MM.1S (cell line): ENCODE measurements at regions not wholly inside any gene's neighbourhood (a gene's known extent, or its start where the extent isn't known, plus 50 kb on each side); places are given as distances from the start of the nearest gene placed in this dataset.

Source experiments
- DNase-seq: peaks from one replicate; pipeline ENCODE4 v3.0.0-alpha.2; 2015
- H2AFZ ChIP-seq: fragments of 300-600 bp; sonication (generic); 2 replicates; pipeline ENCODE4 v1.6.0; 2016; ENCODE audit warnings: antibody characterized with exemption, low read length
- H3F3A ChIP-seq: fragments of 300-600 bp; sonication (generic); 2 replicates; pipeline ENCODE4 v1.6.1; 2016; ENCODE audit warnings: mild to moderate bottlenecking, antibody characterized with exemption, low read length, moderate library complexity, mixed read lengths; ENCODE audit not compliant: insufficient read depth
- H3K27ac ChIP-seq: fragments of 300-600 bp; sonication (generic); 2 replicates; pipeline ENCODE4 v1.5.1; 2016; ENCODE audit warnings: mild to moderate bottlenecking, low read length
- H3K27me3 ChIP-seq: fragments of 300-600 bp; sonication (generic); replicated peaks from 2 replicates; pipeline ENCODE4 v1.6.0; 2016; ENCODE audit warnings: low read length; ENCODE audit not compliant: insufficient read depth
- H3K36me3 ChIP-seq: fragments of 300-600 bp; sonication (generic); replicated peaks from 2 replicates; pipeline ENCODE4 v1.6.1; 2016; ENCODE audit warnings: mild to moderate bottlenecking, low read length, mixed read lengths; ENCODE audit not compliant: insufficient read depth
- H3K4me1 ChIP-seq: fragments of 300-600 bp; sonication (generic); 2 replicates; pipeline ENCODE4 v1.6.1; 2016; ENCODE audit warnings: low read length, mixed read lengths
- H3K4me2 ChIP-seq: fragments of 300-600 bp; sonication (generic); 2 replicates; pipeline ENCODE4 v1.6.0; 2016; ENCODE audit warnings: low read depth, low read length
- H3K4me3 ChIP-seq: fragments of 300-600 bp; sonication (generic); 2 replicates; pipeline ENCODE4 v1.5.1; 2016; ENCODE audit warnings: low read length, mixed read lengths
- H3K79me2 ChIP-seq: fragments of 300-600 bp; sonication (generic); 2 replicates; pipeline ENCODE4 v1.6.1; 2016; ENCODE audit warnings: mixed run types, low read length, mixed read lengths
- H3K9ac ChIP-seq: fragments of 300-600 bp; sonication (generic); 2 replicates; pipeline ENCODE4 v1.6.1; 2016; ENCODE audit warnings: low read length, mixed read lengths
- H3K9me2 ChIP-seq: fragments of 300-600 bp; sonication (generic); replicated peaks from 2 replicates; pipeline ENCODE4 v1.6.1; 2016; ENCODE audit warnings: mild to moderate bottlenecking, low read length, mixed read lengths; ENCODE audit not compliant: insufficient read depth
- H3K9me3 ChIP-seq: fragments of 300-600 bp; sonication (generic); replicated peaks from 2 replicates; pipeline ENCODE4 v1.6.1; 2016; ENCODE audit warnings: mild to moderate bottlenecking, low read length, mixed read lengths; ENCODE audit not compliant: insufficient read depth
- H4K20me1 ChIP-seq: fragments of 300-600 bp; sonication (generic); 2 replicates; pipeline ENCODE4 v1.6.1; 2016; ENCODE audit warnings: mild to moderate bottlenecking, low read length, moderate library complexity, mixed read lengths; ENCODE audit not compliant: insufficient read depth
- EZH2 ChIP-seq: fragments of 300-600 bp; sonication (generic); optimal IDR thresholded peaks from 2 replicates; pipeline ENCODE3; 2017; ENCODE audit warnings: low read depth, mild to moderate bottlenecking, antibody characterized with exemption, low read length, mixed read lengths
- EZH2phosphoT487 ChIP-seq: fragments of 300-600 bp; sonication (generic); IDR thresholded peaks from 2 replicates; pipeline ENCODE4 v1.6.1; 2018; ENCODE audit warnings: antibody characterized with exemption, low read length
- TF ChIP-seq, protein P1 (sequence below): fragments of 300-600 bp; sonication (generic); IDR thresholded peaks from 2 replicates; pipeline ENCODE4 v1.5.1; 2016; ENCODE audit warnings: antibody characterized with exemption, low read length, mixed read lengths

DNA sequence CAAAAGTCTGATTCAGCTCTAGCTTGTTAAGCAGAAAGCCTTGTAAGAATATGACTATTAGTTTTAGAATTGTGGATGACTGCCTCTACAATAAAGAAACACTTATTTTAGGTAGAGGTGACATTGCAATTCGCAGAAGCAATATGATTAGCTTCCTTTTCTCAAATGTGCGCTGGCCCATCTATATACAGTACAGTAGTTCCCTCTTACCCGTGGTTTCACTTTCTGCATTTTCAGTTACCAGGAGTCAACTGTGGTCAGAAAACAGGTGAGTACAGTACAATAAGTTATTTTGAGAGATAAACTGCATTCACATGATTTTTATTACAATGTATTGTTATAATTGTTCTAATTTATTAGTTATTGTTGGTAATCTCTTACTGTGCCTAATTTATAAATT is 405.1 kb downstream of the GPD2 start:
- H3K9me2 ChIP-seq: no peaks in the 10 kb centered on the region
- H3K9ac ChIP-seq: no peak overlapping the region
- TF ChIP-seq, protein P1, sequence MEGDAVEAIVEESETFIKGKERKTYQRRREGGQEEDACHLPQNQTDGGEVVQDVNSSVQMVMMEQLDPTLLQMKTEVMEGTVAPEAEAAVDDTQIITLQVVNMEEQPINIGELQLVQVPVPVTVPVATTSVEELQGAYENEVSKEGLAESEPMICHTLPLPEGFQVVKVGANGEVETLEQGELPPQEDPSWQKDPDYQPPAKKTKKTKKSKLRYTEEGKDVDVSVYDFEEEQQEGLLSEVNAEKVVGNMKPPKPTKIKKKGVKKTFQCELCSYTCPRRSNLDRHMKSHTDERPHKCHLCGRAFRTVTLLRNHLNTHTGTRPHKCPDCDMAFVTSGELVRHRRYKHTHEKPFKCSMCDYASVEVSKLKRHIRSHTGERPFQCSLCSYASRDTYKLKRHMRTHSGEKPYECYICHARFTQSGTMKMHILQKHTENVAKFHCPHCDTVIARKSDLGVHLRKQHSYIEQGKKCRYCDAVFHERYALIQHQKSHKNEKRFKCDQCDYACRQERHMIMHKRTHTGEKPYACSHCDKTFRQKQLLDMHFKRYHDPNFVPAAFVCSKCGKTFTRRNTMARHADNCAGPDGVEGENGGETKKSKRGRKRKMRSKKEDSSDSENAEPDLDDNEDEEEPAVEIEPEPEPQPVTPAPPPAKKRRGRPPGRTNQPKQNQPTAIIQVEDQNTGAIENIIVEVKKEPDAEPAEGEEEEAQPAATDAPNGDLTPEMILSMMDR: no peak
- TF ChIP-seq EZH2phosphoT487 (no peak), EZH2 (no peak)
- H2AFZ ChIP-seq: no peak overlapping the region
- H3K4me1 ChIP-seq: peaks cover 9% of the 10 kb centered on the region
- H3K27ac ChIP-seq: no peak overlapping the region
- no peak overlapping the region for H3K4me3 ChIP-seq
- no peaks in the 10 kb centered on the region for H3K27me3 ChIP-seq
- no peaks in the 10 kb centered on the region for H4K20me1 ChIP-seq
- peak; percentile 94 for DNase-seq
- H3K9me3 ChIP-seq: no peaks in the 10 kb centered on the region
- no peaks in the 10 kb centered on the region for H3K36me3 ChIP-seq
- peaks cover 4% of the 10 kb centered on the region; the same call in 1 of the 2 replicates for H3F3A ChIP-seq
- no peaks in the 10 kb centered on the region for H3K79me2 ChIP-seq
- peak overlapping the region; percentile 45 for H3K4me2 ChIP-seq

DNA sequence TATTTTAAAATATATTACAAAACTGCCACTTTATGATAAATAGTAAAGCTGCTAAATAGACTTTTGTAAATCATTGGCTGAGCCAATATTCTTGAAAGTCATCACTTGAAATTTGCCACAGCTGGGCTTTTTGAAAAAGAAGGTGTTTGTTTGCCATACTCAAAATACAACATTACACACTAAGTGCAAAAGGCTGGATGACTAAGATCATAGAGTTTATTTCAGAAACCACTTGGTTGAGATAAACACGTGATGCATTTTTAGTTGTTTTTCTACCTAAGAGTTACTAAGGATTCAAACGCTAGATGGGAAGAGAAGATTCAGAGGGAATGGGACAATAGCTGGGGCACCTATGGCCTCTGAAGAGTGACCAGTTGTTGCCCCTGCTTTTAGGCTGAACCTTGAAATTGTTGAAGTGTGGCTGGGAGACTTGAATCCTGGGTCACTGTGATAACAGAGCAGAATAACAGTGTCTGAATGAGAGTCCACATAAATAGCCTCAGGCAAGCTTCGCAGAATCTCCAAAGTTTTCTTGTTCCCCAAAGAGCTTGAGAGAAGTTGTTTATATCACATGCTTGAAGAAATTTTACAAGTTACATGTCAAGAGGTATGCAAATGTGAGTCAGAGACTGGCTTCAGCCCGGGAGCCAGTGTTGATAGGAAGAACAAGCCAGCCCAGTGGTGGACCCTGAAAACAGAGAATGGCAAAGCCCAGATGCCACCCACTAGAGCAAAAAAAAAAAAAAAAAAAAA is 409.8 kb downstream of the GPD2 start:
- no peaks in the 10 kb centered on the region for H3K36me3 ChIP-seq
- H3K9me3 ChIP-seq: no peaks in the 10 kb centered on the region
- no peaks in the 10 kb centered on the region for H3K27me3 ChIP-seq
- peaks cover 6% of the 10 kb centered on the region for H3K4me1 ChIP-seq
- peaks cover 4% of the 10 kb centered on the region; the same call in 1 of the 2 replicates for H3F3A ChIP-seq
- no peak overlapping the region for H3K4me2 ChIP-seq
- no peak overlapping the region for H3K4me3 ChIP-seq
- H3K27ac ChIP-seq: no peak overlapping the region
- no peaks in the 10 kb centered on the region for H4K20me1 ChIP-seq
- TF ChIP-seq EZH2: no peak
- TF ChIP-seq, protein P1: no peak
- no peak for TF ChIP-seq EZH2phosphoT487
- H3K79me2 ChIP-seq: no peaks in the 10 kb centered on the region
- no peak for DNase-seq
- no peak overlapping the region for H2AFZ ChIP-seq
- no peak overlapping the region for H3K9ac ChIP-seq
- H3K9me2 ChIP-seq: no peaks in the 10 kb centered on the region

DNA sequence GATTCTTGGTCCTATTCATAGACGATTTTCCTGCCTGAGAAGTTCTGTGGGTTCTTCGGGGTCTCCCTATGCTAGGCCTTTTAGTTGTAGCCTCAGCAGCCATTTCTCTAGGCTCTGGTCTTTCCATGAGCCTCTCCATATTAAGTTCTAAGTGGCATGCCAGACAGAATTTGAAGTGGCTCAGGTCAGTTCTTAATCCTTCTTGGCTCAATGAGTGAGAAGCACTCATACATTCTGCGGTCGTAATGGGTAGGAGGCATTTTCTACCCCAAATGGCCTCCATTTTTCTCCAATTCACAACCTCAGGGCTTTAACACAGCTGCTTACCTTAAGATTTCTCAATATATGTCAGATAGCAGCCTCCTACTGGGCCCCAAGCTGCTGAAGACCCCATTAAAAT is 405.3 kb upstream of the GALNT5 start:
- H3K9me2 ChIP-seq: no peaks in the 10 kb centered on the region
- H3K79me2 ChIP-seq: no peaks in the 10 kb centered on the region
- H3K4me1 ChIP-seq: no peaks in the 10 kb centered on the region
- TF ChIP-seq EZH2 (no peak), EZH2phosphoT487 (no peak)
- TF ChIP-seq, protein P1: no peak
- no peak overlapping the region for H3K9ac ChIP-seq
- H3K36me3 ChIP-seq: no peaks in the 10 kb centered on the region
- no peaks in the 10 kb centered on the region for H3K27me3 ChIP-seq
- H3K27ac ChIP-seq: no peak overlapping the region
- H3K4me2 ChIP-seq: no peak overlapping the region
- no peak overlapping the region for H3K4me3 ChIP-seq
- no peak for DNase-seq
- H3K9me3 ChIP-seq: no peaks in the 10 kb centered on the region
- H2AFZ ChIP-seq: no peak overlapping the region
- H3F3A ChIP-seq: no peaks in the 10 kb centered on the region
- H4K20me1 ChIP-seq: no peaks in the 10 kb centered on the region
